ENCODE measurements at regions not wholly inside any gene's neighbourhood (a gene's known extent, or its start where the extent isn't known, plus 50 kb on each side); places are given as distances from the start of the nearest gene placed in this dataset.

GRCh38 chr4:23425570-23425969 lies 464.3 kb downstream of the PPARGC1A start:
- TF ChIP-seq EZH2 (optimal IDR thresholded peaks at IDR 0.05; ENCODE audit: low read depth, low read length) (no peak), EZH2phosphoT487 (IDR thresholded peaks at IDR 0.05; ENCODE audit: low read length) (no peak)
